ENCODE measurements at regions not wholly inside any gene's neighbourhood (a gene's known extent, or its start where the extent isn't known, plus 50 kb on each side); places are given as distances from the start of the nearest gene placed in this dataset.
"Not testable (repeated sequence)": the region's sequence is repeated elsewhere in the genome, so short reads cannot be mapped to it uniquely, and the experiment has no call there.

DNA sequence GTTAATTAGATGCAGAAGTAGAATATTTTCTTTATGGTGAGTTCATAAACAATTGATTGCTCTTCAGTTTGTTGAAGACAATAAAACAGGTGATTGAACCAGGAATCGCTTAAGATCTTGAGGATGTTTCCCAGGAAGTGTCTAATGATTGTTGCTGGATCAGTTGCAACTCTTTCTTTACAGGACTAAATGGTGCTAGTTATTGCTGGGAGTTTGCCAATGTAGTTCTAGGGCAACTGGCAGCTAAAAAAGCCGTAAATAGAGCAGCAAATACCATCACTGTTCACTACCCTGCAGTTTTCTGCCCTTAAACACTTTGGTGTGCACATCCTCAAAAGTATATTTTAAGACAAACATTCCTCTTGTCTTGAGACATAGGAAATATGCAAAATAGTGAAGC lies 119.2 kb upstream of the ANK3 start:
- no peak for DNase-seq

DNA sequence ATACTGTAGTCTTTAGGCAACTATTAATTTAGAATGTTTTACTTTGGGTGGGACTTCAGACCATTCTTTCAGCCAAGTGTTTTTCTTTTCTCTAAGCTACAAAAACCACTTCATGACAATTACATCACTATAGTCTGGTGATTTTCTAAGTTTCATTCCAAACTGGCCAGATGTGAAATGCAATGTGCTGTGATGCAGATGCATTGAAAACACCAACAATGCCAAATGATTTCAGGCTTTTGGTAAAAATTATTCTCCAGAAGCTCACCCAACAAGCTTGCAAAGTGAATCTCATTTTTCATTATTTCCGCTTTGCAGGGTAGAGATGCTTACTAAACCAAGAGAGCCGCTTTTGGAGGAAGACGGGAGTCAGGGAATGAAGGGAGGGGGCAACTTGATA lies 118.4 kb upstream of the ANK3 start:
- DNase-seq: no peak

DNA sequence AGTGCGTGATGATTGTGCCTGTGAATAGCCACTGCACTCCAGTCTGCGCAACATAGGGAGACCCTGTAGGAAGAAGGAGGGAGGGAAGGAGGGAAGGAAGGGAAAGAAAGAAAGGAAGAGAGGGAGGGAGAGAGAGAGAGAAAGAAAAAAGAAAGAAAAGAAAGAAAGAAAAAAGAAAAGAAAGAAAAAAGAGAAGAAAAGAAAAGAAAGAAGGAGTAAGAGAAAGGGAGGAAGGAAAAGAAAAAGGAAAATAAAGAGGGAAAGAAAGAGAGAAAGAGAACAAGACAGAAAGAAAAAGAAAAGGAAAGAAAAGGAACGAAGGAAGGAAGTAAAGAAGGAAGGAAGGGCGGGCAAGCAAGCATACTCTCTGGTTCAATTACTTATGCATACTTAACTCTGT lies 112.9 kb upstream of the ANK3 start:
- DNase-seq: no peak

DNA sequence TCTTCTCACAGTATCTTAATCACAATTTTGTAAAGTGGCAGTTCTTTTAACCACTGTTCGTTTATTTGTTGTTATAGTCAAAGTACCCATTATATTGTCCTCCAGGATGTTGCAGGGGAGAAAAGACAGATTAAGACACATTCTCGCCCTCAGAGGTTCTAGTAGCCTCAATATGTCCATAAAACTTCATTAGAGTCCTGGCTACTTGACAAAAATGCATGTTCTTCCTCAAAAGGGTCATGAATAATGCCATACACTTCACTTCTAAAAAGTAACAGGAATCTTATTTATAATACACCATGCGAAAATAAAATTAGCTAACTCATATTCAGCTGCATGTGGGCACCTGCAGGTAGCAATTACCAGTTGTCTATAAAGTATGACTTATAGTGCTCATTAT lies 109.3 kb upstream of the ANK3 start:
- DNase-seq: no peak

DNA sequence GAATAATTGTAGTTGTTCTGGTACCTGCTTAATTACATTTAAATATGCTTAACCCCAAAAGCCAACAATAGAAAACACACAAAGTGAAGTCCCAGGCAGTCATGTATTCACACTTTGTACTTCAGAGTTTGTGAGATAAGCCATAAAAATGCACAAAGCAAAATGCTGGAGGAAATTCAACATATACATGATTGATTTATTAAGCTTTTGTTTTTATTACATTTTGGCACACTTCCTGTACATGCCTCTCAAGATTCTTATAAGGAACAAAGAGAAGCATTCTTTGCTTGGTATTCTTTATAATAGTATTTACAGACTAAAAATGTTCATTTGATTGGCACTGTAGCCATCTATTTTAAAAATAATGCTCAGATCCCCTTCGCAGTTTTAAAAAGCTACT lies 107.7 kb upstream of the ANK3 start:
- no peak for DNase-seq

DNA sequence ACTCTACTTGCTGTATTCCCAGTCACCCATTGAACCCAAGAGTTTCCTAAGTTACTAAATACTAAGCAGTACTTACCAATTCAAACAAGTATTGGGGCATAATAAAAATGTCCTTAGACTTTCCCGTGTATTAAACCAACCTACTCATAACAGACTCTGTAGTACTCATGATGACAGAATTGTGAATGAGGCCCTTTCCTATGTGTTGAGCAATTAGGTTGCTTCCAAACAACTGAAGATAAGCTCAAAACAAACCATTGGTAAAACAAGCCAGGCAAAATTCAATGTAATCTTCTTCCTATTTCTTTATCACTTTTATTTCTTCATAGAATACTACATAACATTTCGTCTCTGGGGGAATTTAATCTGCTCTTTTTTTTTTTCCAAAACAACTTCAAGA lies 106.5 kb upstream of the ANK3 start:
- DNase-seq: no peak

- DNase-seq: no peak
Observed at GRCh38 chr10:60495338-60496055, 105.8 kb upstream of the ANK3 start.

DNA sequence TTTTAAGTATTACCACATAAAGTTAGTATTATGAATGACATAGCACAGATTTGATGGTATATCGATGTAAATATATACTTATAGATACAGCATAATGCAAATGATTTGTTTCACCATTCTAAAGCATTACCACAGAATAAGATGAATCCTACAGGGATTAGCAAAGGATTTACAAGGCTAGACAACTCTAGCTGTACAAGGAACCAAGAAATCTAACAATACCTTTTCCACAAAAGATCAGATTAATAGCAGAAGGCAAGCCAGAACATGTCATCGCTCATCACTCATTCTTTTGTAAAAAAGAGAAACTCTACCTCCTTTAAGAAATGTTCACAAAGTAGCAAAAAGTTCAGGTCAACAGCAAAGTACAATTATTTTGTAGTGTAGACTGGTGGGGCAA lies 105.1 kb upstream of the ANK3 start:
- no peak for DNase-seq

DNA sequence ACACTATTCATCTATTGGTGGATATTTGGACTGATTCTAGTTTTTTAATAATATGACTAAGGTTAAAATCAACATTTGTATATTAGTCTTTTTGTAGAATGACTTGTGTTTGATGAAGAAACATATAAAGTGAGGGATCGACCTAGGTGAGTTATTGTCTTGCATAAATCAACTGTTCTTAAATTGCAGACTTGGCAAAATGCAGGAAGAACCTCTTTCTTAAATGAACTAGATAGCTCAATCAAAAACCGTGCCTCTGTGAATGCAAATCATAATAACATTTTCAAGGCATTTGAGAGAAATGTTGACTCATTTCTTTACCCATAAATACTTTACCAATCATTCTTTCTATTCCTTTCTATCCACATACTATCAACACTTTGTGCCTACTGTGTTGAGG lies 101.5 kb upstream of the ANK3 start:
- DNase-seq: no peak

DNA sequence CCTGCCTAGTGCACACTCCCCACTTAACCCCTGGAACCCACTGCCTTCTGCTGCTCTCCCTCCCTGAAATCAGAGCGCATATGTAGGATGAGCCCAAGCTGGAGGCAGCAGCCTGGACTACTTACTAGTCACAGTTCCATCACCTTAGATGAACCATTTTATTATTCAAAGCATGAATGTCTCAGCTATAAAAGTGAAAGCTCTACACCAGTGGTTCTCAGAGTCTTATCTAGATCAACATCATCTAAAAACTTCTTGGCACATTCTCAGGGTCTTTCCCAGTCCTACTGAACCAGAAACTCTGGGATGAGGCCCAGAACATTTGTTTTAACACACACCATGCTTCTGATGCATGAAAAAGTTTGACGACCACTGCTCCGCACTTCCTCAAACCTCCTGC lies 100.3 kb upstream of the ANK3 start:
- no peak for DNase-seq

- DNase-seq: no peak
Observed at GRCh38 chr10:60488111-60488669, 98.5 kb upstream of the ANK3 start.

DNA sequence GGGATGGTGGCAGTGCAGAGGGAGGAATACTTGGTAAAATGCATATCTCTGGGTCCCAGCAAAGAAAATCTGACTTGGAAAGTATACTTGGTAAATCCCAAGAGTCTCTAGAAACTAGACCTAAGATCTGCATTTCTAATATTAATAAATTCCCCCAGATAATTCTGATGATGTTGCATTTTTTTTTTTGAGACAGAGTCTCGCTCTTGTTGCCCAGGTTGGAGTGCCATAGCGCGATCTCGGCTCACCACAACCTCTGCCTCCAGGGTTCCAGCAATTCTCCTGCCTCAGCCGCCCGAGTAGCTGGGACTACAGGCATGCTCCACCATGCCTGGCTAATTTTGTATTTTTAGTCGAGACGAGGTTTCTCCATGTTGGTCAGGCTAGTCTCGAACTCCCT lies 97.9 kb upstream of the ANK3 start:
- no peak for DNase-seq

GRCh38 chr10:60485025-60485424 lies 95.3 kb upstream of the ANK3 start:
- no peak for DNase-seq

- no peak for DNase-seq
Observed at GRCh38 chr10:60480865-60481563, 91.3 kb upstream of the ANK3 start.

GRCh38 chr10:60479305-60480020 lies 89.8 kb upstream of the ANK3 start:
- DNase-seq: no peak

- DNase-seq: no peak
Observed at GRCh38 chr10:60476451-60476850, 86.8 kb upstream of the ANK3 start.

- DNase-seq: no peak
Observed at GRCh38 chr10:60473557-60473956, 83.9 kb upstream of the ANK3 start.

DNA sequence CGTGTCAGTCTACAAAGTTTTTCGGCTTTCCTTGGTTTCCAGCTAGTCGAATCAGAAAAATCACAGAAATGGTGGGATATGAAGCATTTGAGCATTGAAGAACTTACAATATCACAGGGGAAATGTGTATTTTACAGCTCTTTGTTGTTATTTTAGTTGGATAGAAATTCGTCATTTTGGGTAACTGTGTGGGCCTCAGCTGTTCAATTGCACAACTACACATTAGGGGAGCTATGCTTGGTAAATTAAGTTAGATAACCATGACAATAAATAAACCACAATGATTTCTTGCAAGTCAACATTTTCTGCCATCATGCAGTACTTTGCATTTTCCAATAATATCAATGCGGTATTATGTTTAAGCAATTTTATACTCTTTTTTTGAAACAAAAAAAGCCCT lies 80.4 kb upstream of the ANK3 start:
- DNase-seq: no peak

- not testable (repeated sequence) for DNase-seq
Observed at GRCh38 chr10:60469147-60469546, 79.5 kb upstream of the ANK3 start.

GRCh38 chr10:60467202-60467546 lies 77.5 kb upstream of the ANK3 start:
- DNase-seq: no peak

DNA sequence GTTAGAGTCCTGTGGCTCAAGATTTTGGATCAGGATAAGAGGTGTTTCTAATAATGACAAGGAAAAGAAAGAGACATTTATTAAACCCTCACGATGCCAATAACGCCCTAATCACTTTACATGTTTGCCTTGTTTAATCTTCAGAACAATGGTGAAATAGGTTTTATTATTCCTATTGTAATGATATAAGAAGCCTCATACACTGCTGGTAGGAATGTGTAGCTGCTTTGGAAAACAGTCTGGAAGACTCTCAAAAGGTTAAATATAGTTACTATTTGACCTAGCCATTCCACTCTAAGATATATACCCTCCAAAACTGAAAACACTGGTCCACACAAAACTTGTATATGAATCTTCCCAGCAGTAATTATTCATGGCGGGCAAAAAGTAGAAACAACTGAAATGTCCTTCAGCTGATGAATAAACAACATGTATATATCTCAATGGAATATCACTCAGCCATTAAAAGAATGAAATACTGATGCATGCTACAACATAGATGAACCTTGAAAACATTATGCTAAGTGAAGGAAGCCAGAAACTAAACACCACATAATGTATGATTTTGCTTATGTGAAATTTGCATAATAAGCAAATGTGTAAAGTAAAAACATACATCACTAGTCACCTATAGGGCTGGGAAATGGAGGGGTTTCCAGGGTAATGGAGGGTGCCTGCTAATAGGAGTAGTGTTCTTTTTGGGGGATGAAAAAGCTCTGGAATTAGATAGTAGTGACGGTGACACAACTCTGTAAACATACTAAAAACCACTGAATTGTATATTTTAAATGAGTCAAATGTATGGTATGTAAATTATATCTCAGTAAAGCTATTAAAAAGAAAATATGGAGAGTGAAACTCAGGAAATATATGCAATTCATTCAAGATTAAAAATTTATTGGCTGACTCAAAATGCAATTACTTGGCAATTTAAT lies 76.9 kb upstream of the ANK3 start:
- no peak for DNase-seq

DNA sequence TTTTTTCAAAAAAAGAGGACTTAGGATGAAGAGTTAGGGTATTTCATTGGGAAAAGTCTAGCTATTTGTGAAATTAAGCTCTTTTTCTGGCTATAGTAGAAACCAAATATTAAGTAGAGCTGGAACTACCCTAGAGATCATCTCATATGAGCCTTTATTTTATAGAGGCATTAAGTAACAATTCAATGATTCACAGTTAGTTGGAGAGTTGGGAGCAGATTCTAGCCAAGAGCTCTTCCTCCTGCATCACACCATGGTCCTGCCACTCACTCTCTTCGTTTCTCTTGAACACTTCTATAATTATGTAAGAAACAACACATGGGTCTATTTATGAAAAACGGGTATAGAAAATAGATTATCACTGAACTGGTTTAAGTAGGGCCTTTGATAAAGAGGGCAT lies 76.1 kb upstream of the ANK3 start:
- DNase-seq: no peak

GRCh38 chr10:60464659-60465058 lies 75.0 kb upstream of the ANK3 start:
- DNase-seq: no peak
